ENCODE measurements at regions not wholly inside any gene's neighbourhood (a gene's known extent, or its start where the extent isn't known, plus 50 kb on each side); places are given as distances from the start of the nearest gene placed in this dataset.

DNA sequence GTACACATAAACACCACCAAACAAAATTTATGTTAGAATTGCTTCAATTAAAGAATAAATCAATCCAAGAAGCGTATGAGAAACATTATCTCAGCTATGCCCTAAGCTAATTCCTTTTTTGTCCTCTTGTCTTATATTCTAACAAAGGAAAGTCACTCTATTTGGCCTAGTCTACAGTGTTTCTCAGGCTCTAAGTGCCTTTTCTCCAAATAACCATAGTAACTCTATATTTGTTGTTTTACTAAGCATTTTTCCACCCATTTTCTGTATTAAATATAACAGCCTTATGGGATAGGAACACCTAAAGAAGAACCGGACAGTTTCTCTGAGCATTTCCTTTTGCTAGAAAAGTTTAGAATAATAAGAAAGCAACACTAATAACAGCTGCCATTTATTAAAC lies 120.1 kb upstream of the MTAP start:
- TF ChIP-seq, protein P1, sequence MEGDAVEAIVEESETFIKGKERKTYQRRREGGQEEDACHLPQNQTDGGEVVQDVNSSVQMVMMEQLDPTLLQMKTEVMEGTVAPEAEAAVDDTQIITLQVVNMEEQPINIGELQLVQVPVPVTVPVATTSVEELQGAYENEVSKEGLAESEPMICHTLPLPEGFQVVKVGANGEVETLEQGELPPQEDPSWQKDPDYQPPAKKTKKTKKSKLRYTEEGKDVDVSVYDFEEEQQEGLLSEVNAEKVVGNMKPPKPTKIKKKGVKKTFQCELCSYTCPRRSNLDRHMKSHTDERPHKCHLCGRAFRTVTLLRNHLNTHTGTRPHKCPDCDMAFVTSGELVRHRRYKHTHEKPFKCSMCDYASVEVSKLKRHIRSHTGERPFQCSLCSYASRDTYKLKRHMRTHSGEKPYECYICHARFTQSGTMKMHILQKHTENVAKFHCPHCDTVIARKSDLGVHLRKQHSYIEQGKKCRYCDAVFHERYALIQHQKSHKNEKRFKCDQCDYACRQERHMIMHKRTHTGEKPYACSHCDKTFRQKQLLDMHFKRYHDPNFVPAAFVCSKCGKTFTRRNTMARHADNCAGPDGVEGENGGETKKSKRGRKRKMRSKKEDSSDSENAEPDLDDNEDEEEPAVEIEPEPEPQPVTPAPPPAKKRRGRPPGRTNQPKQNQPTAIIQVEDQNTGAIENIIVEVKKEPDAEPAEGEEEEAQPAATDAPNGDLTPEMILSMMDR (IDR thresholded peaks at IDR 0.05; ENCODE audit: low read length, missing control alignments): no peak
- no peak overlapping the region for H3K4me3 ChIP-seq (replicated peaks; ENCODE audit: low read depth, low read length)
- no peak for DNase-seq (ENCODE audit: low read depth)

DNA sequence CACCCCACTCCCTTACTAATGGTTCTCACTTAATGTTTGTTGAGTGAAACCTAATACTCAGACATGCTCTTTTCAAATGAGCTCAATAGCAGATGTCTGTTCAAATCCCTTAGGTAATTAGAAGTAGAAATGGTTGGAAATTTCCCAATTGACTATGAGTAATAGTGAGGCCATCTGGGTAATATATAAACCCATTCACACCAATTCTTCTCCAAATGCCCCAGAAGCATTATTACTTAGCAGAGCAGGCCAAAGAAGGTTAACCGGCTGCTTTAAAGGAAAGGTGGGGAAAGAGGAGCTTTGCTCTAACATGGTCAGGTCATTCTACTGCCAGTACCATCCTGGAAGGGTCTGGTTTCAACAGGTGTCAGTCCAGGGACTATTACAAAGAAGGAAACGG lies 119.5 kb upstream of the MTAP start:
- H3K4me3 ChIP-seq (replicated peaks; ENCODE audit: low read depth, low read length): no peak overlapping the region
- TF ChIP-seq, protein P1 (IDR thresholded peaks at IDR 0.05; ENCODE audit: low read length, missing control alignments): no peak
- DNase-seq (ENCODE audit: low read depth): peak; percentile 30

DNA sequence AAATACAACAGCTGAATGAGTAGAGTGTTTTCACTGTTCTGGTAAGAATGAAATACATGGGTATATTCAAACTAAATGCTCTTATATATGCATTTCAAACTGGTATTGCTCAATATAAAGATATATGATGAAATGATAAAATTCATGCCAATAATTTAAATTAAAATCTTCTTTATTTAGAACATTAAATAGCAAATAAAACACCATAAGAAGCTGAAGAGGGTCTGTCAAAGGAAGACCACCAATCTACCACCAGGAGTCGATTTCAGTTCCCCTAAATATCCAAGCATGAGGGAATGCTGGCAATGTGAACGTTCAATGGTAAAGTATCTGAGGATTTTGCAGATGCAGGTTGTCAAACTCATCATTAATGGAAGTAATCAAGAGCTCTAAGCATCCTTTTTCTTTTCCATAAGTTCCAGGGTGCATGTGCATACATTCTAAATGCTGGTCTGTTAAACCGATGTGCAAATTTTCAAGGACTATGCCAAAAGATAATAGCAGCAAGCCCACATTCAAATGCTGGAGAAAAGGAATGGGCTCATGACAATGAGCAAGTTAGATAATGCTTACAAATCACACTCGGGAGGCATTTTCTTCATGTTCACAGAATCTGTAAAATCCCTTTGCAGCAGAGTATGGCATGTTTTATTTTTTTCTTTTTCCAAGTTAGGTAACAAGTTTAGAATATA lies 118.8 kb upstream of the MTAP start:
- H3K4me3 ChIP-seq (replicated peaks; ENCODE audit: low read depth, low read length): no peak overlapping the region
- DNase-seq (ENCODE audit: low read depth): peak; percentile 35
- TF ChIP-seq, protein P1 (IDR thresholded peaks at IDR 0.05; ENCODE audit: low read length, missing control alignments): no peak

DNA sequence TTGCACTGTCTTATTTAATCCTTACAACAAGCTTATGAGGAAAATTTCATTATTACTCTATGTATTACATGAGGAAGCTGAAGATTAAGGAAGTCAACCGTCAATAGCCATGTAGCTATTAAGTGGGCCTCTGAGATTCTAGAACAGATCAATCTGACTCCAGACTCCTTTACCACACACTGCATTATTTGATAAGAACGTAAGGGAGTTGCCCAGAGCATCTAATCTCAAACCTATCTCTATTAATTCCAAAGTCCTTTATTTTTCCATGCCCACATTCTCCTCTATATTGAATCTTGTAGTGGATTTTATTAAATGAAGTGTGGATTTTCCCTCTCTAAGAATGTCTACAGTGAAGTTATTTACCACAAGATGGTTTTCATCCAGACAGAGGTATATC lies 118.2 kb upstream of the MTAP start:
- TF ChIP-seq, protein P1 (IDR thresholded peaks at IDR 0.05; ENCODE audit: low read length, missing control alignments): no peak
- no peak for DNase-seq (ENCODE audit: low read depth)
- no peak overlapping the region for H3K4me3 ChIP-seq (replicated peaks; ENCODE audit: low read depth, low read length)

DNA sequence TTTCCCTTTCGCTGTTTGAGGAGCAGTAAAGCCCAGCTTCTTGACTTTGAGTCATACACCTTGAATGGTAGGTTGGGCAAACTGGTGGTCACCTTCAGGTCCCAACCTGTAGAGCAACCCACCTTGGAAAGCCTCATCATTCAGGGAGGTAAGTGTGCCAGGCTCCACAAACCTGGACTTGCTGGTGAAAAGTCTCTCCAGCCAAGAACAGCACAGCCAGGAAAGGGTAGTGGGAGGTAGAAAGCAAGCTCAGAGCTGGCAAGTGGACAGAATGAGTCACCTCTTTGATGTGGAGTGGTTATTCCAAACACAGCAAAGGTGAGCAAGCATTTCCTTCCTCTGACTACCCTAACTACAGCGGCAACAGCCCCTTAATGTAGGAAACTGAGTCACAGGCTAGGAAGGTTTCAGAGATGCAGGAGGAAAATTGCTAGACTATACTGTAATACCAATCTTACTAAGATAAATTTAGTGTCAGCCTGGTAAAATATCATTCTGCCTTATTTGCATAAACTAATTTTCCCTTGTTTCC lies 117.5 kb upstream of the MTAP start:
- TF ChIP-seq, protein P1 (IDR thresholded peaks at IDR 0.05; ENCODE audit: low read length, missing control alignments): no peak
- DNase-seq (ENCODE audit: low read depth): peak; percentile 79
- no peak overlapping the region for H3K4me3 ChIP-seq (replicated peaks; ENCODE audit: low read depth, low read length)

DNA sequence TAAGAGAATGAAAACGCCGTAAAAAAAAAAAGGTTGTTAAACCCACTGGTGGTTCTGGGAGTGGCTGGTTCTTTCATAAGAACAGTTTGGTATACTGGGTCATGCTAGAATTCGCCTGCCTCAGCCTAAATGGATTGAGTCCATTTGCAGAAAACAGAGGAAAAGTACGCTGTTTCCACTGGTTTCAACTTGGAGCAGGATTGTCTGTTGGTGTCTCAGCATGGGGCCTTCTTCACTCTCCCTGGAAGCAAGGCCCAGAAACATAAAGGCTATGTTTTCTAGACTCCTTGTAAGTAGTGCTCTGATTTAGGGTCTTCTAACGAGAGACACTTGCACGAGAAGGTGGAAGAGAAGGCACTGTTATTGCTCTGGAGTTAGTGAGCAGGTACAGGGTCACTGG lies 116.9 kb upstream of the MTAP start:
- DNase-seq (ENCODE audit: low read depth): no peak
- H3K4me3 ChIP-seq (replicated peaks; ENCODE audit: low read depth, low read length): no peak overlapping the region
- TF ChIP-seq, protein P1 (IDR thresholded peaks at IDR 0.05; ENCODE audit: low read length, missing control alignments): no peak

DNA sequence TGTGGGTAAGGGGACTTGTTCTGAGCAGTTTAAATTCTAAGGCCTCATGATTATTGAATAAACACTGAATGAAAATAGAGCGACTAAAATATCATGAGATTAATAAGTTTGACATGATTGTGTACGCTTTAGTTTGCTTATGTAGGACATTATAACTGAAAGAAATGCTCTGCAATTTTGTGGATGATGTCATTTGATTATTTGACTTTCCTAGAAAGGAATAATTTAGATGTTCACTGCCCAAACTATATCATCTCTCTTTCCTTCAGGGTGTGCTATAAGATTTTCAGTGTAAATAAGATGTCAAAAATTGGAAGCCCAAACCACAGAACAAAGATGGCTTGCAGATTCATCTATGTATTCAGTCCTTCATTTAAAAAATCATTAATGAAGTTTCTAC lies 115.7 kb upstream of the MTAP start:
- TF ChIP-seq, protein P1 (IDR thresholded peaks at IDR 0.05; ENCODE audit: low read length, missing control alignments): no peak
- DNase-seq (ENCODE audit: low read depth): no peak
- H3K4me3 ChIP-seq (replicated peaks; ENCODE audit: low read depth, low read length): no peak overlapping the region
